HG02798 (cell line): ENCODE measurements at regions not wholly inside any gene's neighbourhood (a gene's known extent, or its start where the extent isn't known, plus 50 kb on each side); places are given as distances from the start of the nearest gene placed in this dataset.
"Not testable (repeated sequence)": the region's sequence is repeated elsewhere in the genome, so short reads cannot be mapped to it uniquely, and the experiment has no call there.

Experiments used
- ATAC-seq: cut with Tn5 transposase; IDR thresholded peaks from one replicate; pipeline ENCODE4 v1.9.1; 2021; ENCODE audit warnings: mild to moderate bottlenecking; ENCODE audit not compliant: unreplicated experiment, poor library complexity

- peak; percentile 94 for ATAC-seq
Measured at GRCh38 chr7:149714081-149714909, 59.1 kb downstream of the ZNF467 start.

GRCh38 chr7:149713731-149714068 lies 59.7 kb downstream of the ZNF467 start:
- no peak for ATAC-seq

- no peak for ATAC-seq
Measured at GRCh38 chr7:149713061-149713730, 60.2 kb downstream of the ZNF467 start.

- ATAC-seq: no peak
Measured at GRCh38 chr7:149708026-149708425, 65.4 kb downstream of the ZNF467 start.

GRCh38 chr7:149707448-149707886 lies 65.9 kb downstream of the ZNF467 start:
- ATAC-seq: no peak

GRCh38 chr7:149706398-149706797 lies 67.0 kb downstream of the ZNF467 start:
- ATAC-seq: no peak

- no peak for ATAC-seq
Measured at GRCh38 chr7:149704507-149704906, 68.9 kb downstream of the ZNF467 start.

GRCh38 chr7:149703044-149703650 lies 70.2 kb downstream of the ZNF467 start:
- no peak for ATAC-seq

GRCh38 chr7:149701495-149702240 lies 71.7 kb downstream of the ZNF467 start:
- ATAC-seq: no peak

GRCh38 chr7:149697767-149698166 lies 75.6 kb downstream of the ZNF467 start:
- not testable (repeated sequence) for ATAC-seq

GRCh38 chr7:149696280-149696679 lies 77.1 kb downstream of the ZNF467 start:
- ATAC-seq: no peak

- ATAC-seq: no peak
Measured at GRCh38 chr7:149692557-149692982, 80.8 kb downstream of the ZNF467 start.

- no peak for ATAC-seq
Measured at GRCh38 chr7:149692056-149692455, 81.3 kb downstream of the ZNF467 start.

- ATAC-seq: no peak
Measured at GRCh38 chr7:149690688-149691446, 82.5 kb downstream of the ZNF467 start.

GRCh38 chr7:149689291-149689721 lies 84.1 kb downstream of the ZNF467 start:
- no peak for ATAC-seq

- ATAC-seq: no peak
Measured at GRCh38 chr7:149688836-149689235, 84.6 kb downstream of the ZNF467 start.

- ATAC-seq: not testable (repeated sequence)
Measured at GRCh38 chr7:149687820-149688219, 85.6 kb downstream of the ZNF467 start.

GRCh38 chr7:149686449-149686848 lies 86.9 kb downstream of the ZNF467 start:
- ATAC-seq: no peak

GRCh38 chr7:149686011-149686410 lies 87.4 kb downstream of the ZNF467 start:
- ATAC-seq: no peak

- ATAC-seq: no peak
Measured at GRCh38 chr7:149685455-149685854, 87.9 kb downstream of the ZNF467 start.
